Fibroblast of lung (primary cell): ENCODE measurements at regions not wholly inside any gene's neighbourhood (a gene's known extent, or its start where the extent isn't known, plus 50 kb on each side); places are given as distances from the start of the nearest gene placed in this dataset.

Experiments
- DNase-seq, 2 donors: peaks; one replicate each; pipeline versions ENCODE4 v3.0.0 to v3.0.0-alpha.2; 2010; ENCODE audit warnings: low read depth in 2 of 2
- H2AFZ ChIP-seq: 2 replicates; pipeline ENCODE4 v1.5.1; 2012; ENCODE audit warnings: low read length, control low read depth, inconsistent platforms
- H3K27ac ChIP-seq: 2 replicates; pipeline ENCODE4 v1.5.1; 2011; ENCODE audit warnings: low read length, control low read depth; ENCODE audit not compliant: insufficient read depth
- H3K27me3 ChIP-seq: 2 replicates; pipeline ENCODE4 v1.5.1; 2011; ENCODE audit warnings: mild to moderate bottlenecking, low read length; ENCODE audit not compliant: control insufficient read depth, insufficient read depth
- H3K36me3 ChIP-seq: 2 replicates; pipeline ENCODE4 v1.5.1; 2011; ENCODE audit warnings: low read length; ENCODE audit not compliant: control insufficient read depth, insufficient read depth
- H3K4me1 ChIP-seq: 2 replicates; pipeline ENCODE4 v1.5.1; 2011; ENCODE audit warnings: low read length; ENCODE audit not compliant: control insufficient read depth, insufficient read depth; ENCODE audit errors: extremely low read depth
- H3K4me2 ChIP-seq: 2 replicates; pipeline ENCODE4 v1.5.1; 2011; ENCODE audit warnings: low read length, control low read depth; ENCODE audit not compliant: insufficient read depth; ENCODE audit errors: extremely low read depth
- H3K4me3 ChIP-seq, 4 experiments: fragments of 200-600 bp in 1 of 4; sonication (generic) in 1 of 4; replicated peaks in 1 of 4; 2 replicates each; pipeline ENCODE4 v1.5.1; 2011 to 2016; ENCODE audit warnings: low read length in 4 of 4, low read depth in 3 of 4, mild to moderate bottlenecking in 3 of 4, control low read depth in 2 of 4, inconsistent platforms in 1 of 4, mixed read lengths in 1 of 4; ENCODE audit not compliant: insufficient read depth in 1 of 4; ENCODE audit errors: control extremely low read depth in 1 of 4
- H3K79me2 ChIP-seq: 2 replicates; pipeline ENCODE4 v1.5.1; 2012; ENCODE audit warnings: mild to moderate bottlenecking, low read length, inconsistent platforms; ENCODE audit not compliant: control insufficient read depth, insufficient read depth
- H3K9ac ChIP-seq: 2 replicates; pipeline ENCODE4 v1.5.1; 2011; ENCODE audit warnings: mild to moderate bottlenecking, low read length, control low read depth; ENCODE audit not compliant: insufficient read depth
- H3K9me3 ChIP-seq: 2 replicates; pipeline ENCODE4 v1.5.1; 2012; ENCODE audit warnings: low read depth, low read length; ENCODE audit not compliant: control insufficient read depth, insufficient read depth
- H4K20me1 ChIP-seq: 2 replicates; pipeline ENCODE4 v1.5.1; 2011; ENCODE audit warnings: low read length; ENCODE audit not compliant: control insufficient read depth, insufficient read depth; ENCODE audit errors: extremely low read depth
- CTCF ChIP-seq, 2 donors: IDR thresholded peaks in 1 of 2; conservative IDR thresholded peaks in 1 of 2; 1 replicate in 1 of 2; 2 replicates in 1 of 2; pipeline ENCODE4 v1.5.1; 2011 to 2012; ENCODE audit warnings: low read length in 2 of 2, control low read depth in 1 of 2, inconsistent platforms in 1 of 2, low read depth in 1 of 2, mild to moderate bottlenecking in 1 of 2
- EZH2 ChIP-seq: IDR thresholded peaks from 2 replicates; pipeline ENCODE4 v1.5.1; 2012; ENCODE audit warnings: low read length, control low read depth, mild to moderate bottlenecking; ENCODE audit errors: missing control alignments

GRCh38 chr3:191792580-191792979, 331.6 kb downstream of the PYDC2 start:
- no peaks in the 10 kb centered on the region for H3K36me3 ChIP-seq
- no peaks in the 10 kb centered on the region for H3K79me2 ChIP-seq
- no peak for TF ChIP-seq EZH2

GRCh38 chr3:191795196-191795595, 334.2 kb downstream of the PYDC2 start:
- Histone ChIP-seq H3K79me2 (no peaks in the 10 kb centered on the region), H4K20me1 (no peaks in the 10 kb centered on the region), H3K4me3 (no peak overlapping the region), H3K9me3 (no peaks in the 10 kb centered on the region), H3K4me1 (no peaks in the 10 kb centered on the region), H3K9ac (no peak overlapping the region), H3K27me3 (no peaks in the 10 kb centered on the region), H2AFZ (no peak overlapping the region), H3K36me3 (no peaks in the 10 kb centered on the region), H3K27ac (no peak overlapping the region), H3K4me2 (no peak overlapping the region)
- no peak for DNase-seq
- TF ChIP-seq EZH2 (no peak), CTCF (conservative IDR thresholded peaks at IDR 0.05 in 1 of 2, IDR thresholded peaks at IDR 0.05 in 1 of 2; ENCODE audit: low read depth in 1 of 2, low read length in 2 of 2) (no peak)

More at GRCh38 chr3:191792580-191792979, 331.6 kb downstream of the PYDC2 start:
- Histone ChIP-seq H3K4me3 (no peak overlapping the region), H2AFZ (no peak overlapping the region), H3K9me3 (no peaks in the 10 kb centered on the region), H3K4me1 (no peaks in the 10 kb centered on the region), H4K20me1 (no peaks in the 10 kb centered on the region), H3K27me3 (no peaks in the 10 kb centered on the region), H3K9ac (no peak overlapping the region), H3K27ac (no peak overlapping the region), H3K4me2 (no peak overlapping the region)
- peak in 1 of 2 donors; percentile 26 for DNase-seq

- TF ChIP-seq CTCF (conservative IDR thresholded peaks at IDR 0.05 in 1 of 2, IDR thresholded peaks at IDR 0.05 in 1 of 2; ENCODE audit: low read depth in 1 of 2, low read length in 2 of 2) (no peak), EZH2 (no peak)
- no peak for DNase-seq
- Histone ChIP-seq H3K9ac (no peak overlapping the region), H4K20me1 (no peaks in the 10 kb centered on the region), H3K79me2 (no peaks in the 10 kb centered on the region), H3K9me3 (no peaks in the 10 kb centered on the region), H3K36me3 (no peaks in the 10 kb centered on the region), H2AFZ (no peak overlapping the region), H3K4me3 (no peak overlapping the region), H3K27me3 (no peaks in the 10 kb centered on the region), H3K4me1 (no peaks in the 10 kb centered on the region), H3K4me2 (no peak overlapping the region), H3K27ac (no peak overlapping the region)
These were observed 336.3 kb downstream of the PYDC2 start for GRCh38 chr3:191797271-191797670.

GRCh38 chr3:191802671-191803070, 341.7 kb downstream of the PYDC2 start:
- DNase-seq: no peak
- no peaks in the 10 kb centered on the region for H3K4me1 ChIP-seq
- no peak overlapping the region for H3K4me3 ChIP-seq
- H3K27ac ChIP-seq: no peak overlapping the region
- H3K4me2 ChIP-seq: no peak overlapping the region
- no peak overlapping the region for H2AFZ ChIP-seq
- H3K36me3 ChIP-seq: no peaks in the 10 kb centered on the region
- no peaks in the 10 kb centered on the region for H3K79me2 ChIP-seq
- H3K27me3 ChIP-seq: no peaks in the 10 kb centered on the region
- TF ChIP-seq CTCF (conservative IDR thresholded peaks at IDR 0.05 in 1 of 2, IDR thresholded peaks at IDR 0.05 in 1 of 2; ENCODE audit: low read depth in 1 of 2, low read length in 2 of 2) (no peak), EZH2 (no peak)
- H3K9ac ChIP-seq: no peak overlapping the region
- H4K20me1 ChIP-seq: no peaks in the 10 kb centered on the region
- H3K9me3 ChIP-seq: no peaks in the 10 kb centered on the region
